Astrocyte (in vitro differentiated cells and primary cell): ENCODE measurements at regions not wholly inside any gene's neighbourhood (a gene's known extent, or its start where the extent isn't known, plus 50 kb on each side); places are given as distances from the start of the nearest gene placed in this dataset.

Experiments used
- DNase-seq: peaks from one replicate; pipeline ENCODE4 v3.0.0-alpha.2; 2010; ENCODE audit warnings: low read depth
- FAIRE-seq: peaks from 2 replicates; lab custom pipeline; 2011; peaks lifted over from hg19 to GRCh38; lab: Jason Lieb, UNC
- H2AFZ ChIP-seq: 2 replicates; pipeline ENCODE4 v1.6.0; 2012; ENCODE audit warnings: low read depth, low read length, inconsistent platforms
- H3K27ac ChIP-seq: 2 replicates; pipeline ENCODE4 v1.5.1; 2011; ENCODE audit warnings: low read depth, low read length, inconsistent platforms
- H3K27me3 ChIP-seq: 2 replicates; pipeline ENCODE4 v1.6.0; 2011; ENCODE audit warnings: low read length, inconsistent platforms; ENCODE audit not compliant: insufficient read depth
- H3K36me3 ChIP-seq: 2 replicates; pipeline ENCODE4 v1.5.1; 2011; ENCODE audit warnings: low read length, inconsistent platforms; ENCODE audit not compliant: insufficient read depth
- H3K4me1 ChIP-seq: 2 replicates; pipeline ENCODE4 v1.5.1; 2011; ENCODE audit warnings: low read length, inconsistent platforms; ENCODE audit not compliant: insufficient read depth
- H3K4me2 ChIP-seq: 2 replicates; pipeline ENCODE4 v1.6.0; 2012; ENCODE audit warnings: low read length, inconsistent platforms
- H3K4me3 ChIP-seq: 2 replicates; pipeline ENCODE4 v1.5.1; 2011; ENCODE audit warnings: low read depth, mild to moderate bottlenecking, low read length, inconsistent platforms; ENCODE audit not compliant: insufficient read depth
- H3K79me2 ChIP-seq: 2 replicates; pipeline ENCODE4 v1.6.0; 2012; ENCODE audit warnings: mild to moderate bottlenecking, low read length, inconsistent platforms; ENCODE audit not compliant: insufficient read depth
- H3K9ac ChIP-seq: 2 replicates; pipeline ENCODE4 v1.6.0; 2012; ENCODE audit warnings: mild to moderate bottlenecking, low read length, inconsistent platforms
- H3K9me3 ChIP-seq: 2 replicates; pipeline ENCODE4 v1.5.1; 2012; ENCODE audit warnings: low read depth, mild to moderate bottlenecking, low read length, inconsistent platforms; ENCODE audit not compliant: insufficient read depth
- H4K20me1 ChIP-seq: 2 replicates; pipeline ENCODE4 v1.6.0; 2012; ENCODE audit warnings: low read length, inconsistent platforms; ENCODE audit not compliant: insufficient read depth
- H3K27ac Mint-ChIP-seq: one replicate; pipeline ENCODE4 v1.8.0; 2021; ENCODE audit warnings: mild to moderate bottlenecking, mixed read lengths; ENCODE audit not compliant: unreplicated experiment
- H3K27me3 Mint-ChIP-seq: one replicate; pipeline ENCODE4 v1.8.0; 2021; ENCODE audit warnings: low read depth, mixed read lengths; ENCODE audit not compliant: unreplicated experiment
- H3K36me3 Mint-ChIP-seq: one replicate; pipeline ENCODE4 v1.8.0; 2021; ENCODE audit warnings: low read depth, mixed read lengths; ENCODE audit not compliant: unreplicated experiment
- H3K4me1 Mint-ChIP-seq: one replicate; pipeline ENCODE4 v1.8.0; 2021; ENCODE audit warnings: low read depth, mixed read lengths; ENCODE audit not compliant: unreplicated experiment
- H3K4me3 Mint-ChIP-seq: one replicate; pipeline ENCODE4 v1.8.0; 2021; ENCODE audit warnings: mild to moderate bottlenecking, moderate library complexity, mixed read lengths; ENCODE audit not compliant: unreplicated experiment
- H3K9me3 Mint-ChIP-seq: one replicate; pipeline ENCODE4 v1.8.0; 2021; ENCODE audit warnings: mild to moderate bottlenecking, mixed read lengths; ENCODE audit not compliant: unreplicated experiment
- EZH2 ChIP-seq: IDR thresholded peaks from 2 replicates; pipeline ENCODE4 v1.6.1; 2012; ENCODE audit warnings: mild to moderate bottlenecking, low read length, inconsistent platforms; ENCODE audit not compliant: insufficient read depth
- TF ChIP-seq, protein P1 (sequence below): IDR thresholded peaks from 2 replicates; pipeline ENCODE4 v1.5.1; 2011; ENCODE audit warnings: low read depth, mild to moderate bottlenecking, inconsistent platforms, low read length, moderate library complexity; ENCODE audit not compliant: insufficient read depth

- Mint-ChIP-seq H3K4me1 (no peaks in the 10 kb centered on the region), H3K4me3 (no peak overlapping the region), H3K27ac (no peak overlapping the region), H3K9me3 (no peaks in the 10 kb centered on the region), H3K27me3 (peaks cover 28% of the 10 kb centered on the region), H3K36me3 (no peaks in the 10 kb centered on the region)
- TF ChIP-seq, protein P1, sequence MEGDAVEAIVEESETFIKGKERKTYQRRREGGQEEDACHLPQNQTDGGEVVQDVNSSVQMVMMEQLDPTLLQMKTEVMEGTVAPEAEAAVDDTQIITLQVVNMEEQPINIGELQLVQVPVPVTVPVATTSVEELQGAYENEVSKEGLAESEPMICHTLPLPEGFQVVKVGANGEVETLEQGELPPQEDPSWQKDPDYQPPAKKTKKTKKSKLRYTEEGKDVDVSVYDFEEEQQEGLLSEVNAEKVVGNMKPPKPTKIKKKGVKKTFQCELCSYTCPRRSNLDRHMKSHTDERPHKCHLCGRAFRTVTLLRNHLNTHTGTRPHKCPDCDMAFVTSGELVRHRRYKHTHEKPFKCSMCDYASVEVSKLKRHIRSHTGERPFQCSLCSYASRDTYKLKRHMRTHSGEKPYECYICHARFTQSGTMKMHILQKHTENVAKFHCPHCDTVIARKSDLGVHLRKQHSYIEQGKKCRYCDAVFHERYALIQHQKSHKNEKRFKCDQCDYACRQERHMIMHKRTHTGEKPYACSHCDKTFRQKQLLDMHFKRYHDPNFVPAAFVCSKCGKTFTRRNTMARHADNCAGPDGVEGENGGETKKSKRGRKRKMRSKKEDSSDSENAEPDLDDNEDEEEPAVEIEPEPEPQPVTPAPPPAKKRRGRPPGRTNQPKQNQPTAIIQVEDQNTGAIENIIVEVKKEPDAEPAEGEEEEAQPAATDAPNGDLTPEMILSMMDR: no peak
- no peak for TF ChIP-seq EZH2
- H4K20me1 ChIP-seq: no peaks in the 10 kb centered on the region
- FAIRE-seq (no peak), DNase-seq (no peak)
- no peak overlapping the region for H3K27ac ChIP-seq
- no peak overlapping the region for H3K4me3 ChIP-seq
- H3K79me2 ChIP-seq: no peaks in the 10 kb centered on the region
- H3K9me3 ChIP-seq: no peaks in the 10 kb centered on the region
- no peaks in the 10 kb centered on the region for H3K27me3 ChIP-seq
- H3K4me1 ChIP-seq: no peaks in the 10 kb centered on the region
- H2AFZ ChIP-seq: no peak overlapping the region
- no peak overlapping the region for H3K4me2 ChIP-seq
- no peak overlapping the region for H3K9ac ChIP-seq
- H3K36me3 ChIP-seq: no peaks in the 10 kb centered on the region
Measured at GRCh38 chr16:48904333-48904732, 294.4 kb upstream of the N4BP1 start.

DNA sequence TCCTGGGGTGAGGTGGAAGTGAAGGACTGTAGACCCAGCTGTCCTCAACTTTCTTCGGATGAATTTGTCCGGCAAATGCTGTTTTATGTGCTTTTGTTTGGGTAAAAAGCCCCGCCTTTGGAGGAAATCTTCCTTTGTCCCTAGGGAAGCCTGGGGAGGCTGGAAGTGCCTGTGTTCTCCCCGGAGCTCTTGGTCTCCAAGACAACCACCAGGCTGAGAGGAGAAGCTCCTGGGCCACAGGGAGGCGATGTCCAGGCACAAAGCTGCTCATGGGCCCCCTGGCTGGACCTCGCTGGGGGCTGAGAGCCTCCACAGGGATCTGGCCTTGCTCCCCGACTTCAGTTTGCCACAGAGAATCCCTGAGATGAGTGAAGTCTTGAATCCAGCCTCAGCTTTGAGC, 293.1 kb upstream of the N4BP1 start:
- H4K20me1 ChIP-seq: no peaks in the 10 kb centered on the region
- no peaks in the 10 kb centered on the region for H3K79me2 ChIP-seq
- no peaks in the 10 kb centered on the region for H3K27me3 ChIP-seq
- TF ChIP-seq EZH2: no peak
- TF ChIP-seq, protein P1: no peak
- H3K4me3 ChIP-seq: no peak overlapping the region
- Mint-ChIP-seq H3K27ac (no peak overlapping the region), H3K9me3 (no peaks in the 10 kb centered on the region), H3K4me1 (no peaks in the 10 kb centered on the region), H3K36me3 (no peaks in the 10 kb centered on the region), H3K27me3 (peaks cover 27% of the 10 kb centered on the region), H3K4me3 (no peak overlapping the region)
- no peak overlapping the region for H3K27ac ChIP-seq
- no peak overlapping the region for H2AFZ ChIP-seq
- DNase-seq: no peak
- H3K9me3 ChIP-seq: no peaks in the 10 kb centered on the region
- H3K9ac ChIP-seq: no peak overlapping the region
- H3K4me1 ChIP-seq: no peaks in the 10 kb centered on the region
- FAIRE-seq: no peak
- no peaks in the 10 kb centered on the region for H3K36me3 ChIP-seq
- H3K4me2 ChIP-seq: no peak overlapping the region

DNA sequence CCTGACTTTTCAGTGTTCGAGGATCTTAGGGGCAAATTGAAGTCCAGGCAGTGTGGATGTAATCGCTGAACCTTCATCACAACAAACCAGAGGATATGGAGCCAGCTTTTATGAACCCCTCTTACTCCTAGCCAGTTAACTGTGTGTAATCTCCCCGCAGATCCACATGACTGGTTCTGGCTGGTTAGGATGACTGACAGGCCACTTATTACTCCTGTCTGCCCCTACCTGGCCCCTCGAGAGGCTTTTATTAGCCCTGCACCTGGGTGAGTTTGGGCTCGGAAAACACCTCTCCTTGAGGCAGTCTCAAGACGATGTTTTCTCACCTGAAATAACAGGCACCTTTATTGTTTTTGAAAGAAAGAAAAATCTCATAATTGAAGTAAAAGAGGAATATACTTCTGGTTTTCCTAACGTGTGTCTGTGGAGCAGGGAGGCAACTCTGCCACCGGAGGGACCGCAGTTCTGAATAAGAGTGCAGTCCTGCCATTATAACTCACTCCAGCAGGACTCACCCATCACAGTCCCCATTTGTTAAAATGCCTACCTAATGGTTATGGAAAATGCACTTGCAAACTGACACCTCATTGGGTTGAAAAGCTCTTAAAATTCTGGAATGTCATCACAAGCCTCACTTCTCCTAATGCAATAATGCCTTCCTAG, 291.9 kb upstream of the N4BP1 start:
- Mint-ChIP-seq H3K36me3 (no peaks in the 10 kb centered on the region), H3K4me3 (no peak overlapping the region), H3K9me3 (no peaks in the 10 kb centered on the region), H3K4me1 (no peaks in the 10 kb centered on the region), H3K27ac (no peak overlapping the region), H3K27me3 (peaks cover 30% of the 10 kb centered on the region)
- no peaks in the 10 kb centered on the region for H3K4me1 ChIP-seq
- H3K79me2 ChIP-seq: no peaks in the 10 kb centered on the region
- no peaks in the 10 kb centered on the region for H4K20me1 ChIP-seq
- H3K27ac ChIP-seq: no peak overlapping the region
- no peaks in the 10 kb centered on the region for H3K36me3 ChIP-seq
- H3K27me3 ChIP-seq: no peaks in the 10 kb centered on the region
- FAIRE-seq (no peak), DNase-seq (no peak)
- no peak overlapping the region for H2AFZ ChIP-seq
- no peaks in the 10 kb centered on the region for H3K9me3 ChIP-seq
- no peak overlapping the region for H3K9ac ChIP-seq
- no peak overlapping the region for H3K4me3 ChIP-seq
- TF ChIP-seq, protein P1: no peak
- no peak for TF ChIP-seq EZH2
- H3K4me2 ChIP-seq: no peak overlapping the region
